GM19467 (cell line): ENCODE measurements at regions not wholly inside any gene's neighbourhood (a gene's known extent, or its start where the extent isn't known, plus 50 kb on each side); places are given as distances from the start of the nearest gene placed in this dataset.
"Not testable (repeated sequence)": the region's sequence is repeated elsewhere in the genome, so short reads cannot be mapped to it uniquely, and the experiment has no call there.

Source experiments
- ATAC-seq: cut with Tn5 transposase; IDR thresholded peaks from one replicate; pipeline ENCODE4 v1.9.1; 2021; ENCODE audit warnings: mild to moderate bottlenecking, moderate library complexity; ENCODE audit not compliant: unreplicated experiment

DNA sequence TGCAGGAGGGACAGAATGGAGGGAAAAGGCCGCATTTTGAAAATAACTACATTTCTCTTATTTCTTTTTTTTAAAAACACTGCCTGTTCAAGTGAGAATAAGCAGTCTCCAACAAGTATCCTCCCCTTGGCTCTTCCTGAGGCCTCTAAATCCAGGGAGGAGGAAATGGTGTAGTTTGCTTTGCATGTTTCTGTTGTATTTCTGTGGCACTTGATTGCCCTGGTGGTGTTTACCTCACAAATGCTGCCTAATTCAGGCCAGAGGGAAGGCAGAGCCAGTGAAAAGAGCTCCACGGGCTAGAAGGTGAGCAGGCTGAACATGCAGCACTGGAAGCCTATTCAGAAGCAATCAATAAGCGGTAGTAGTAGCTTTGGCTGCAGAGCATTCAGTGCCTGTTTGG, 149.3 kb upstream of the ATP11B start:
- ATAC-seq: no peak

DNA sequence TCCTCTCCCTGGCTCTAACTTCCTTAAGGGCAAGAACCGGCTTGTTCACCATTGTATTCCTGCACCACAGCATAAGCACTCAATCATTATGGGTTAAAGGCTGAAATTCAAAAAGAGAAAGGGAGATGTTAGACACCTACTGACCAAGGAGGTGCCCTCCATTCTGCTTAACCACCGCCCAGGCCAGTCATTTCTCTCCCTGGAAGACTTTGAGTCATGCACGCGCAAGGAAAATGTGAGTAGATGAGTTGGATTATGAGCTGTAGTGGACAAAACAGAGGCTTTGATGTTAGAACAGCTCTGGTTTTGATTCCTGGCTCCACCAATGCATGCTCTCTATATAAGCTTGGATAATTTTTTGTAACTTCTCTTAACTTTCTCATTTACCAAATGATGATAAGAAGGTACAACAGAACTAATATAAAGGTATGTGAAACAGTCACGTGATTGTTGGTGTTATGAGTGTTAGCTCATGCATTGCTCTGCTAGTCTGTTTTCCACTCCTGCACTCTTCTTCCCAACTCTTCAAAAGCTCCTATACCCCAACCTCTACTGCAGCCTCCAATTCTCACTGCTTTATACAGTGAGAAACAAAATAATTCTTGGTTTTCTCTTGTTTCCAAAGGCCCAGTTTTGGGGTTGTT, 148.4 kb upstream of the ATP11B start:
- ATAC-seq: no peak

DNA sequence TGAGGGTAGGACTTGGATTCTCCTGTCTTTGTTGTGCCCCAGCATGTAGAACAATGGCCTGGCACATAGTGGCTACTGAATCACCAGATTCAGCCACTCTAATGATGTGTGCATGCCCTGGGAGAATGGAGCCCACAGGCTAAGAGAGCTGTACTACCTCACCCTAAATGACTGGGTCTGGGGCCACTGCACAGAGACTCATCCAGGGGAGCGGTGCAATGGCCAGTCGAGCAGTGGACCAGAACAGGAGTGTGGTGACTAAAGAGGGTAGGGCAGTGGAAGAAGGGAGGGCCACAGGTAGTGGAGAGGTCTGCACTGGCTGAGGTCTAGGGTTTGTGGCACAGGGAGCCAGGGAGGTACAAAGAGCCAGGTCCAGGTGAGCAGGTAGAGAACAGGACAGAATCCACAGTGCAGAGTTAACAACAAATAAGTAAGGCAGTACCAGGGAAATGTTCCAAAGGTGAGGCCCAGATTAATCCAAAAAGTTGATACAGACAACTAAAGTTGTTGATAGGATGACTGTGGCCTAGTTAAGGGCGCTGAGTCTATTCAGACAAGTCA, 142.7 kb upstream of the ATP11B start:
- ATAC-seq: no peak

DNA sequence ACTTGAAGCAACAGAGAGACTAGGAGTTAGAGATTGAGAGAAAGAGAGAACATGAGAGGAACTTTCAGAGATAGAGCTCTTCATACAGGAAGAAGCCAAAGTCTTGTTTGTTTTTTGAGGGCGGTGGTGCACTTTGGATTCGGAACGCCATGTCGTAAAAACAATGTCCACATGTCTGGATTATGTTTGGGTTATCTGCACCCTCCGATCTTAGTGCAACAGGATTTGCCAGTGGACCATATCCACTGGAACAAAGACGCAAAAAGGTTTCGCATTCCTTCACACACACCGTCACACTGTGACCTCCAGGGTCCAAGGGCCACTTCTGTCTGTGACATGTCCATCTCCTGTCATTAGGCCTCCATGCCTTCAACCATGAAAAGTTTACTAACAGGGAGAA, 141.8 kb upstream of the ATP11B start:
- no peak for ATAC-seq

DNA sequence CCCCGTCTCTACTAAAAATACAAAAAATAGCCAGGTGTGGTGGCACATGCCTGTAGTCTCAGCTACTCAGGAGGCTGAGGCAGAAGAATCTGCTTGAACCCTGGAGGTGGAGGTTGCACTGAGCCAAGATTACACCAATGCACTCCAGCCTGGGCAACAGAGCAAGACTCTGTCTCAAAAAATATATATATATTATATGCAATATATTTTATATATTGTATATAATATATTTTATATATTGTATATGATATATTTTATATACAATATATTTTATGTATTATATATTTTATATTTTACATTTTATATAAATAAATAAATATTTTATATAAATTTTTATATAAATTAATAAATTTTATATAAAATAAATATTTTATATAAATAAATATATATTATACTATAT, 140.2 kb upstream of the ATP11B start:
- not testable (repeated sequence) for ATAC-seq

DNA sequence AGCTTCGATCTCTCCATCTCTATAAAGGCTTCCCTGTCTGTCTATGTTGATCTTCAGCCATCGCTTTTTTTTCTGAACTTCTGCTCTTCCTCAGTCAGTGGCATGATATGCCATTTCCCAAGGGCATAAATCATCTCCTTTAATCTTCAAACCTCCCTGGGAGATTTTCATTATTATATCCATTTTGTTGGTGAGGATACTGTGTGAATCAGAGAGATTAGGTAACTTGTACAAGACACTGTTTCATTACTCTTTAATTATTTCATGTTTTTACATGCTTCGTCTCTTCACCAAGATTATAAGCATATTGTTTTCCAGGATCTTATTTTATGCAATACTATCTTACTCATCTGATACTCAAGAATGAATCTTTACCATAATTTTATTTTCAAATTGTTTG, 124.8 kb upstream of the ATP11B start:
- no peak for ATAC-seq

DNA sequence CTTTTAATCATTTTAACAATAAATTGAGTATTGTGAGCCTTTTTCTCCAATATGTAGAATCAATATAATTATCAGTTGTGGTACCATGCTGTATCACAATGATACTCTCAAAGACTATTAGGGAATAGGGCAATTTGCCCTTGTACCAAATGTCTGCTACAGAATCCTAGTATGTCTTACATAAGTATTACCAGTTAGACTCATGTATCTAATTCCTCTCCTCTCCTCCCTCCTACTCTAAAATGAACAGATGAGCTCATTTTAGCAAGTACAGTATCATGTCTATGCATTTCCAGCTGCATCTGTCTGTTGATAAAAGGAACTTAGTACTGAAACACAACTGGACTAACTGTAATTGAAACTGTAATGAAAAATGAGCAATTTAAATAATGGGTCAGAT, 124.3 kb upstream of the ATP11B start:
- no peak for ATAC-seq

DNA sequence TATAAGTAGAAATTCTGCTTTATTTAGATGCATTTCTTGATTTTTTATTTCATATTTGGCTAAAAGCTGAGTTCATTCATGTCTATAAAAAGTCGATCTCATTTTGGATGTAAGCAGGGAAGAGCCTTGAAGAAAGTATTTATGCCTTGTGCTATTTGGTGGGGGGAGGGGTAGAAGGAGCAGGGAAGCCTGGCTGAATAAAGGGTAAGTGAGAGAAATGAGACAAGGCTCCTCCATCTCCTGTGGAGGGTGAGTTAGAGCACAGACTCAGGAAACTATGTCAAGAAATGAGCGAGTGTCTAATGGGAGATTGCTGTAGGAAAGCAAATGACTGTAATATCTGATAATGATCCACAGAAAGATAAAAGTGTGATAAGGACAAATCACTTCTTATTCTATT, 121.8 kb upstream of the ATP11B start:
- ATAC-seq: no peak

DNA sequence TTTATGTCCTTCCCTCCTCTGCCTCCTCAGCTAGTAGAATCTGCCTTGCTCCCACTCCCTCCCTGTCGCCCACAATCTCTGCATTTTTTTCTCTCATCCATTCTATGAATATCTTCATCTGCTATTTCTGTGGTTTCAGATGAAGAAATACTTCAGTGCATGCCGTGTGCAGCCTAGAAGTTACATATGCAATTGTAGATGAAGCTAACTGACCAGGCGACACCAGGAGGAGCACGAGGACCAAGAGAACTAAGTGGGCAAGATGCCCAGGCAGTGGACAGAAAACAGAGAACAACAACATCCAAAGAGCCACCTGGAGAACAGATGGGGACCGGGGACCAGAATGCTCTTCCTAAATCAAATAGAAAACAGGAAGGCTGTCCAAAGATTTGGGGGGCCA, 121.4 kb upstream of the ATP11B start:
- no peak for ATAC-seq

DNA sequence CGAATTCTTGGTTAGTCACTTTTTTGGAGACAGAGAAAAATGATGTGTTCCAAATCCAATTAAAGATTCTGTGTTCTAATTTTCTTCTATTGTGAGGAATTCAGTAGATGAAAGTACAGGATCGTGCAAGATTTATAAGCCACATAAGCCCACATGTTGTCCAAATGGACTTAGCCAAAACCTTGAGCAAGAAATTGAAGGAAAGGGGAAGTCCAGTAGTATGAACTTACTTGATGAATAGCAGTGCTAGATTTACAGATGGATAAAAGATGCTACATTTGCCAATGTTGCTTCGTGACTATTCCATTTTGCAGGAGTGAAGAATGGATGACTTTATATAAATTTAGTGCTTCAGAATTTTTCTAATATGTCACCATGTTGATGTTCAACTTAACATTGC, 120.0 kb upstream of the ATP11B start:
- ATAC-seq: no peak

DNA sequence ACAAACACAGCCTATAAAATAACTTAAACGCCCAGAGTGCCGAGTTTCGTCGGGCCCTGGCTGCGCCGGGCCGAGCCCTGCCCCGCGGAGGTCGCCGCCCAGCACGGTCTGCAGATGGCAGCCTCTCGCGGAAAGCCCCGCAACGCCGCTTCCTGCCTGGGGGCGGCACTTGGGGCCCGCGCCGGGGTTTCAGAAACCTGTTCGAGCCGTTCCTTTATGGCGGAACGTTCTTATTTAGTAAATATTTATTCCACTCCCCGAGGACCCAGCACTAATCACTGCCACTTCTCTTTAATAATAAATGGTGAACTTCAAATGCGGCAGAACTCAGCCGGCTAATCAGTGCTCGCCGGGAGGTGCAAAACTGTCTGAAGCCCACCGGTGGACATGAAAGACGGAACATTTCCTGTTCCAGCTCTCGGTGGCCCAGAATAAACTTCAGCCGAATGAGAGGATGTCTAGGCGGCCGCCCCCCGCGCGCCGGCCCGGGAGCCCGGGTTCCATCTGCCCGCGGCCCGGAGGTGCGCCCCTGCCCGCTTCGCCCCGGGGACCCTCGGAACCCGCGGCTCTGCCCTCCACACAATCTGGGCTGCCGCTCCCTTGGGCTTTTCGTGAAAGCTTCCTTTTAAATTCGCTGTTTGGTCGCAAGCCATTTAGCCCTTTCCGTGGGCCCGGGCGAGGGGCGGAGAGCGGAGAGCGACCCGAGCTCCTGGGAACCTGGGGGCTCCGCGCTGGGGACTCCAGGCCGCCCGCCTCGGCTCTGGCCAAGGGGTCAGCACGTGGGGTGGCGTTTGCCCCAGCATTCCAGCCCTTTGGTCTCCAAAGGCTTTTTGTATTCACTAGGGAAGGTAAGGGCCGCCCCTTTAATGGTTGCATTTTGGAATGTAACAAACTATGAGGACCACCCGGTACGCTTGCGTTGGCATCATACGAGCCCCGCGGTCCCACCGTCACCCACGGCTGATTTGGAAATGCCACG, 110.8 kb upstream of the ATP11B start:
- peak; percentile 88 for ATAC-seq

DNA sequence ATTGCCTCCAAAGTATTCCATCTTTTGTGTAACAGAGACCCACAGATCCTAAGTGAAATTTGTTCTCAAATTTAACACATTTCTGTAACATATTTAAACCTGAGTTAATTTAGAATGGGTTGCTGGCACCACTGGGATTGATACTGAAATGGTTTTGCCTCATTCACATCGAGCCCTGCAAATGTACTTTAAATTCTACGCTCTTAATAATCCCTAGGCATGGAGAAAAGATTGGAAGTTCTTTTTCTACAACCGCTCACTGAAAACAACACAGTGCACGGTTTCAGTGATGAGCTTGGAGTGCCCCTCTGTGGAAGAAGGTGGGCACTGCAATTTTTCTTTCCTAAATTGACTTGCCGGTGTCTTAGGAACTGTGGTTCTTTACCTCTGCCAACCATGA, 109.9 kb upstream of the ATP11B start:
- peak; percentile 53 for ATAC-seq

DNA sequence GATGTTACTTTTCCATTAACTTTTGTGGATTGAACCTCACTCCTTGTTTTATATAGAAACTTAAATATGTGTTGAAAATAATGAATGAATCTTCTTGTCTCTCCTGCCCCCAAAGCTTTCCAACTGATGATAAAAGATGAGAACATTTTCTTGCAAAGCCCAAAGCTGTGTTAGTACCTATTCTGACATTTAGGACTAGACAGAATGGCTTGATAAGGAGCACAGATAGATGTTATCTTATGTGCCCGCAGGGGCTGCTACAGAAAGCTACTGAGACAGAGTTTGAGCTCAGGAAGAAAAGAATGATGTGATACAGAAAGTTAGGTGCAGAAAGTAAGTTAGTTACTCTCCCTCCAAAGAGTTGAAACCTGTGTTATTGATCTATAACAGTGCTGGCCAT, 109.4 kb upstream of the ATP11B start:
- no peak for ATAC-seq

DNA sequence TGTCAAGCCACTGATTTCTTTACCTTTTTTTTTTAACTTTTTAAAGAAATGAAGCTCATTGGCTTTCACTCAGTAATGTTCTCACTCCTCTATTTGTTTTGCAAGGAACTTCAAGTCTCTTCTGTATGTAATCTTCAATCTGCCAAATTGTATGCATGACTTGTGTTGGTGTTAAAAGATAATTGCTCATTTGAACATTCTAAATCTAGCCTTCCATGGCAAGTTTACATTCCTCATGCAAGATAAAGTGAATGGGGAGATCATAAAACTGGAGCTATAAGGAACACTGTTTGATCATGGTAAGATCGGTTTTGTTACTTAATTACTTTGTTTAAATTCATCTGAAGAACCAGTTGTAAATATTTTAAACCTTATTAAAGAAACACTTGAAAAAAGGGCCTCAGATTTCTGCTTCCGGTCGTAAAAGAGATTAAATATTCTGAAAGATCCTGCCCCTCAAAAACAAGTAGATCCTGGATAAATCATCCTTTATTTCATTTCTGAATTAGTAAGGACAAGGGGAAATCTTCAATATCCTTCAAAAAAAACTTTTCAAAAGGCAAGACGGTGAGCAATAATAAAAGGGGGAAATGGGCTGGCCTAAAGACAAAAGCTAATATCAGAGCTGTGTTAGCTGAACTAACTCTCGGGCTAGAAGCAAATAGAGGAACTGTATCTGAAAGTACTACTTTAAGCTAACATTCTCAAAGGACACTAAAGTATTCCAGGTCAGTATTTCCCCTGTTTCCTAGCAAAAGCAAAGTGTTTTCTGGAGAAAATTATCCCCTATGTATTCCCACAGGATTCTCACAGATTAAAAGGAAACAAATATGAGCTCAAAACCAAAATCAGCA, 107.0 kb upstream of the ATP11B start:
- no peak for ATAC-seq

DNA sequence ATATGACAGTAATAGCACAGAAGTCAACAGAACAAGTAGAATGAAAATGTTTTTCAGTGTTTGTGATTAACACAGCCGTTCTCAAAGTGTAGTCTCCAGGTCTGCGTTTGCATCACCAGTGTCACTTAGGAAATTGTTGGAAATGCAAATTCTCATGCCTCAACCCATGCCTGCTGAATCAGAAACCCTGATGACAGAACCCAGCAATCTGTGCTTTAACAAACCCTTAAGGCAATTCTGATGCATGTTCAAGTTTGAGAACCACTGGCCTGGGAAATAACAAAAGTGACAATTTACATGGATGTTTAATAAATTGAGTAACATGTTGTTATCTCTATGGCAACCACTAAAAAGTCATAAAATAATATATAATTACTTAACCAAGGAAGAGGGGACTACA, 103.1 kb upstream of the ATP11B start:
- ATAC-seq: no peak

DNA sequence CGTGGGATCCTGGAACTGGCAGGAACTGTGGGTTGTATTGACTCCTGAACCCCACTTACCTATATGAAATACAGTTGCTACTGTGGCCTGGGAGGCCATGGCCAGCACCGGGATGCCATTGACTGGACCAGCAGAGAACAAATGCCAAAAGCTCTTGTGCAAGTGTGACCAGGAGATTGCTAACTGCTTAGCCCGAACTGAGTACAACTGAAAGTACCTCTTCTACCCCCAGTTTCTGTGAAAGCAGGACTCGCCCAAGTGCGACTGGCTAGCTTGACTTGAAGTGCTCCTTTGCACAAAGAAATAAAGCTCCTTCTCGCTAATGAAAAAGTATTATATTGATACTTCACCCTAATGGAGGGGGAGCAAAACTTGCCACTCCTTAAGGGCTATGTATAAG, 101.3 kb upstream of the ATP11B start:
- peak; percentile 92 for ATAC-seq

DNA sequence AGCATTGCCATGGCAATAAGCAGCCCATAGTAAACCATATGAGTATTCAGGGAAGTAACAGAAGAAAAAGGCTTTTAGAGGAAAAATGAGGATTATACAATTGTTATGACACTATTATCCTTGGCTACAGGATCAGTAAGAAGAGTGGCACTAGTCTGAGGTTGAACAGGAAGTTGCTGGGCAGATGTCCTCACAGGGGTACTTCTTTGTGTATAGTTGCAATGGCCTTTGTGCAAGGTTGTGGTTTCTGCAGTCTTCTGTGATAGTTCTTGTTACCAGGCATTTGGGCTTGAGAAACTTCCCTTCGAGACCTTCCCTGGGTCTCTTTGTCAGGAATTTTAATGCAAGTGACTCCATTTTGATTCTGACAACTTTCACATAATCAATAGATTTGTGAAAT, 100.6 kb upstream of the ATP11B start:
- no peak for ATAC-seq

DNA sequence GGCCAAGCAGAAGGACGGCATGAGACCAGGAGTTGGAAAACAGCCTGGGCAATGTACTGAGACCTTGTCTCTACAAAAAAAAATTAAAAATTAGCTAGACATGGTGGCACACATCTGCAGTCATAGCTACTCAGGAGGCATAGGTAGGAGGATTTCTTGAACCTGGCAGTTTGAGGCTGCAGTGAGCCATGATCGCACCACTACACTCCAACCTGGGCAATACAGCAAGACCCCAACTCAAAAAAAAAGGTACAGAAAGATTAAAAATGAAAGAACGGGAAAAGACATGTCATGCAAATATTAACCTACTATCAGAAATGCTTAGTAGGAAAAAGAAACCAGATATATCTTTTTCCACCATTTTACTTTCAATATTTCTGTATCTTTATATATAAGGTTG, 99.6 kb upstream of the ATP11B start:
- no peak for ATAC-seq

DNA sequence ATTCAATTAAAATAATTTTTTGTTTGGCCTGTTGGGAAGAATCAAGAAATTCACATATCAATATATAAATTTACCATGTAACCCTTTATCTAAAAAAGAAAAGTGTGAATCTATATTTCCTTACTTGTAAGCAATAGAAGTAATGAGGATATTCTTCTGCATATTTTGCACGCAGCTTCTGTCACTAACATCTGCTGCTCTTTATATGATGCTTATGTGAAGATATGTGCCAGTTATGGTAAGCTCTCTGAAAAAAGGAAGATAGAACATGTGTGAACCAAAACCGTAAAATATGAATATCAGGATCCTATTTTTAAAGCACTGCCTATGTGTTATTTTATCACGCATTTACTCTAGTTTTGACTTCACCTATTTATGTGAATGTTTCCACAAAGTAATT, 96.4 kb upstream of the ATP11B start:
- no peak for ATAC-seq

DNA sequence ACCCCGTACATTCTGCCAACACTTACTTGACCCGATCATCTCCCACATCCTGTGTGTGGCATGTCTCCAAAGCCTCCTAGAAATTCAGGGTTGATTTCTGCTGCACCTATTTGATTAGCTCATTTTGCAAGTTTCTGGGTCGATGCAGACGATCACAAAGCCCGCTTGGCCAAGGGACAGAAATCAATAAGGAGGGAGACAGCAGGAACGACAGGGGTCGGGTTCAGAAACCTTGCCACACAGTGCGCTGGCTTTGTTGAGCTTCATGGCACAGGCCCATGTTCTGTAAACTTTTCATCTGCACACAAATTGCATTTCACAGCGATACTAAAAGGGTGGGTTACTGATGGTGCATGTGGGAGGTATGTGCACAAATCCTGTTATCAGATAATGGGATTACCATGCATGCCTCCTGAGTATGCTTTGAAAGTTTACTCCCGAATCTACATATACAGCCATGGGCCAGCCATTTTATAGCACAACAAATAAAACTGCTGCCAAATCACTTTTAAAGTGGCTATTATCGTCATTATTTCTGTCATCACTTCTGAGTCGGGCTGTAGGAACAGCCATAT, 95.9 kb upstream of the ATP11B start:
- no peak for ATAC-seq

DNA sequence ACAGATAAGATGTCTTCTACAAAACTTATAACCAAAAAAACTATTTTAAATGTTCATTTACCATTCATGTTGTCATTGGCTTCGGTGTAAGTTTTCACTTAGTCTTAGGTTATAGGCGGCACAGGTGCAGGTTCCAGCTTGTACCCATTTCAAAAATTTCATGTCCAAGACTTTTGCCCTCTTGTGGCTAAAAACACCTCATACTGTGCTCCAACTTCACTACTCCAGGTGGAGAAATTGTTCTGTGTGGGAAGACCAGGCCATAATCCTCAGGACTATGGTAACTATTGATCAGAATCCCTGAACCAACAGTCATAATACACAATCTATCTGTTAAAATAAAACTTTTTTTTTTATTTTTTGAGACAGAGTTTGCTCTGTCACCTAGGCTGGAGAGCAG, 95.2 kb upstream of the ATP11B start:
- ATAC-seq: no peak
